A673 (cell line): ENCODE measurements at regions not wholly inside any gene's neighbourhood (a gene's known extent, or its start where the extent isn't known, plus 50 kb on each side); places are given as distances from the start of the nearest gene placed in this dataset.

Experiments
- BruUV-seq: library from RNA; stranded (reverse); fragments of 400-500 nt; replicated peaks from 2 replicates; lab custom pipeline; 2021; lab: Mats Ljungman, UMichigan
- CTCF ChIA-PET: fragments of 300-600 bp; sonication (Branson Sonifier 250); formaldehyde crosslinking; loops from one replicate; lab custom pipeline; 2022; ENCODE audit warnings: antibody characterized with exemption; lab: Charles Lee
- POLR2A ChIA-PET: fragments of 300-600 bp; sonication (Branson Sonifier 250); formaldehyde crosslinking; loops from one replicate; lab custom pipeline; 2022; ENCODE audit warnings: antibody characterized with exemption; ENCODE audit not compliant: low non-redundant PET; lab: Charles Lee
- DNase-seq: peaks from one replicate; pipeline ENCODE4 v3.0.0-alpha.2; 2015; ENCODE audit warnings: low spot score
- H3K27ac ChIP-seq: fragments of 200-600 bp; sonication (generic); 2 replicates; pipeline ENCODE4 v1.5.1; 2016; ENCODE audit warnings: mixed run types, low read depth, mild to moderate bottlenecking, mixed read lengths, antibody characterized with exemption, low read length; ENCODE audit not compliant: poor library complexity, severe bottlenecking
- H3K27me3 ChIP-seq: fragments of 200-600 bp; sonication (generic); replicated peaks from 2 replicates; pipeline ENCODE4 v1.6.1; 2017; ENCODE audit warnings: mixed run types, low read depth, mild to moderate bottlenecking, mixed read lengths, antibody characterized with exemption, low read length; ENCODE audit not compliant: insufficient read depth, poor library complexity
- H3K36me3 ChIP-seq: fragments of 200-600 bp; sonication (generic); 2 replicates; pipeline ENCODE4 v1.6.1; 2016; ENCODE audit warnings: mixed run types, mild to moderate bottlenecking, mixed read lengths, antibody characterized with exemption, low read length; ENCODE audit not compliant: insufficient read depth, poor library complexity, severe bottlenecking
- H3K4me1 ChIP-seq: fragments of 200-600 bp; sonication (generic); 2 replicates; pipeline ENCODE4 v1.6.1; 2017; ENCODE audit warnings: mixed run types, mild to moderate bottlenecking, mixed read lengths, antibody characterized with exemption, low read length; ENCODE audit not compliant: insufficient read depth, poor library complexity, severe bottlenecking
- H3K4me3 ChIP-seq: fragments of 200-600 bp; sonication (generic); 2 replicates; pipeline ENCODE4 v1.5.1; 2016; ENCODE audit warnings: low read depth, mixed run types, mild to moderate bottlenecking, mixed read lengths, low read length; ENCODE audit not compliant: poor library complexity, severe bottlenecking
- H3K9me3 ChIP-seq: fragments of 200-600 bp; sonication (generic); 2 replicates; pipeline ENCODE4 v1.6.1; 2016; ENCODE audit warnings: mixed run types, low read depth, mild to moderate bottlenecking, mixed read lengths, antibody characterized with exemption, low read length; ENCODE audit not compliant: poor library complexity, severe bottlenecking
- CTCF ChIP-seq: fragments of 300-800, 200-600 bp; sonication (generic); conservative IDR thresholded peaks from 2 replicates; pipeline ENCODE4 v1.5.1; 2017; ENCODE audit warnings: low read depth, mild to moderate bottlenecking, antibody characterized with exemption, low read length, moderate library complexity, mixed read lengths
- EZH2 ChIP-seq: fragments of 200-600 bp; sonication (generic); IDR thresholded peaks from 2 replicates; pipeline ENCODE4 v1.6.1; 2017; ENCODE audit warnings: borderline replicate concordance, low read depth, mild to moderate bottlenecking, mixed read lengths, antibody characterized with exemption, low read length; ENCODE audit not compliant: poor library complexity, severe bottlenecking
- intact Hi-C: fragments of 100-400 bp; cut with micrococcal nuclease; formaldehyde crosslinking; loops from one replicate; pipeline ENCODE4 v1.10.0; 2022; ENCODE audit not compliant: unreplicated experiment

- CTCF ChIA-PET = no interaction called here
- H3K36me3 ChIP-seq = no peaks in the 10 kb centered on the region
- no peaks in the 10 kb centered on the region for H3K9me3 ChIP-seq
- H3K4me3 ChIP-seq = no peak overlapping the region
- intact Hi-C loops = no loop called here
- no peak for DNase-seq
- POLR2A ChIA-PET = no interaction called here
- peaks cover 5% of the 10 kb centered on the region for H3K27me3 ChIP-seq
- no peak overlapping the region for H3K27ac ChIP-seq
- no peaks in the 10 kb centered on the region for H3K4me1 ChIP-seq
- no peak for TF ChIP-seq EZH2
- TF ChIP-seq CTCF = no peak
- no TSS peak for BruUV-seq
Observed at GRCh38 chr1:55626326-55626725, 411.2 kb upstream of the USP24 start.

- Histone ChIP-seq H3K27ac (no peak overlapping the region), H3K27me3 (peaks cover 5% of the 10 kb centered on the region), H3K4me1 (no peaks in the 10 kb centered on the region), H3K36me3 (no peaks in the 10 kb centered on the region), H3K4me3 (no peak overlapping the region), H3K9me3 (no peaks in the 10 kb centered on the region)
- ChIA-PET CTCF (no interaction called here), POLR2A (no interaction called here)
- TF ChIP-seq CTCF (no peak), EZH2 (no peak)
- no peak for DNase-seq
- intact Hi-C loops = no loop called here
- no TSS peak for BruUV-seq
Observed at GRCh38 chr1:55624766-55625165, 409.6 kb upstream of the USP24 start.

- ChIA-PET CTCF (no interaction called here), POLR2A (no interaction called here)
- Histone ChIP-seq H3K4me1 (no peaks in the 10 kb centered on the region), H3K27me3 (peaks cover 5% of the 10 kb centered on the region), H3K9me3 (no peaks in the 10 kb centered on the region), H3K36me3 (no peaks in the 10 kb centered on the region), H3K27ac (no peak overlapping the region), H3K4me3 (no peak overlapping the region)
- TF ChIP-seq EZH2 (no peak), CTCF (no peak)
- DNase-seq = no peak
- BruUV-seq = no TSS peak
- intact Hi-C loops = no loop called here
Observed at GRCh38 chr1:55623311-55623710, 408.1 kb upstream of the USP24 start.
